Neural crest cell (in vitro differentiated cells): ENCODE measurements at regions not wholly inside any gene's neighbourhood (a gene's known extent, or its start where the extent isn't known, plus 50 kb on each side); places are given as distances from the start of the nearest gene placed in this dataset.

ENCODE experiments used
- DNase-seq: peaks from one replicate; pipeline ENCODE4 v3.0.0; 2021; ENCODE audit warnings: low read depth, mixed read lengths, low spot score
- H3K27ac Mint-ChIP-seq: one replicate; pipeline ENCODE4 v1.8.0; 2021; ENCODE audit warnings: mild to moderate bottlenecking, mixed read lengths; ENCODE audit not compliant: unreplicated experiment
- H3K27me3 Mint-ChIP-seq: 2 replicates; pipeline ENCODE4 v1.8.0; 2021; ENCODE audit warnings: low read depth, mild to moderate bottlenecking, mixed read lengths
- H3K36me3 Mint-ChIP-seq: 2 replicates; pipeline ENCODE4 v1.8.0; 2021; ENCODE audit warnings: low read depth, mild to moderate bottlenecking, mixed read lengths
- H3K4me1 Mint-ChIP-seq: 2 replicates; pipeline ENCODE4 v1.8.0; 2021; ENCODE audit warnings: mixed read lengths
- H3K4me3 Mint-ChIP-seq: one replicate; pipeline ENCODE4 v1.8.0; 2021; ENCODE audit warnings: mild to moderate bottlenecking, mixed read lengths
- H3K9me3 Mint-ChIP-seq: 2 replicates; pipeline ENCODE4 v1.8.0; 2021; ENCODE audit warnings: mixed read lengths
- CTCF ChIP-seq: fragments of 200-600 bp; sonication (generic); conservative IDR thresholded peaks from 2 replicates; pipeline ENCODE4 v1.5.0; 2021; ENCODE audit warnings: antibody characterized with exemption, mild to moderate bottlenecking

- no peaks in the 10 kb centered on the region for H3K9me3 Mint-ChIP-seq
- no peak for DNase-seq
- no peaks in the 10 kb centered on the region for H3K27me3 Mint-ChIP-seq
- no peak overlapping the region for H3K27ac Mint-ChIP-seq
- H3K36me3 Mint-ChIP-seq, result no peaks in the 10 kb centered on the region
- no peaks in the 10 kb centered on the region for H3K4me1 Mint-ChIP-seq
- no peak for TF ChIP-seq CTCF
- no peak overlapping the region for H3K4me3 Mint-ChIP-seq
Observed at GRCh38 chr14:26741711-26742212, 143.9 kb upstream of the NOVA1 start.

GRCh38 chr14:26743284-26743683 is 145.5 kb upstream of the NOVA1 start:
- DNase-seq, result no peak
- Mint-ChIP-seq H3K4me3 (no peak overlapping the region), H3K9me3 (no peaks in the 10 kb centered on the region), H3K27me3 (no peaks in the 10 kb centered on the region), H3K4me1 (no peaks in the 10 kb centered on the region), H3K36me3 (no peaks in the 10 kb centered on the region), H3K27ac (no peak overlapping the region)
- no peak for TF ChIP-seq CTCF

- H3K4me1 Mint-ChIP-seq, result no peaks in the 10 kb centered on the region
- H3K27me3 Mint-ChIP-seq, result no peaks in the 10 kb centered on the region
- no peaks in the 10 kb centered on the region for H3K9me3 Mint-ChIP-seq
- no peak for TF ChIP-seq CTCF
- no peak for DNase-seq
- no peak overlapping the region for H3K27ac Mint-ChIP-seq
- no peak overlapping the region for H3K4me3 Mint-ChIP-seq
- H3K36me3 Mint-ChIP-seq, result no peaks in the 10 kb centered on the region
Observed at GRCh38 chr14:26744903-26745302, 147.1 kb upstream of the NOVA1 start.

GRCh38 chr14:26761532-26761931 is 163.7 kb upstream of the NOVA1 start:
- Mint-ChIP-seq H3K36me3 (peaks cover 7% of the 10 kb centered on the region), H3K27ac (no peak overlapping the region), H3K4me1 (peaks cover 16% of the 10 kb centered on the region), H3K27me3 (no peaks in the 10 kb centered on the region), H3K4me3 (no peak overlapping the region), H3K9me3 (peaks cover 5% of the 10 kb centered on the region)
- DNase-seq, result no peak
- no peak for TF ChIP-seq CTCF

- TF ChIP-seq CTCF, result no peak
- DNase-seq, result no peak
- Mint-ChIP-seq H3K27me3 (no peaks in the 10 kb centered on the region), H3K9me3 (peaks cover 4% of the 10 kb centered on the region), H3K4me3 (no peak overlapping the region), H3K4me1 (peaks cover 16% of the 10 kb centered on the region), H3K36me3 (no peaks in the 10 kb centered on the region), H3K27ac (no peak overlapping the region)
Observed at GRCh38 chr14:26765301-26765700, 167.5 kb upstream of the NOVA1 start.
